Activated CD4-positive, alpha-beta T cell treated with anti-CD3 and anti-CD28 coated beads, Interleukin-2, Interleukin-4, amounts not matched to agents 100 ng/mL and 50 ng/mL, durations not matched to agents 16 hours and 8 hours (primary cell): ENCODE measurements at regions not wholly inside any gene's neighbourhood (a gene's known extent, or its start where the extent isn't known, plus 50 kb on each side); places are given as distances from the start of the nearest gene placed in this dataset.

Experiments
- DNase-seq: peaks from one replicate; pipeline ENCODE4 v3.0.0-alpha.2; 2020; ENCODE audit warnings: low spot score

GRCh38 chr3:27943106-27943505 is 221.0 kb upstream of the EOMES start:
- no peak for DNase-seq

- no peak for DNase-seq
Observed at GRCh38 chr3:27945229-27945628, 223.1 kb upstream of the EOMES start.

- peak; percentile 14 for DNase-seq
Observed at GRCh38 chr3:27960133-27960532, 238.0 kb upstream of the EOMES start.

- DNase-seq: no peak
Observed at GRCh38 chr3:27963519-27963918, 241.4 kb upstream of the EOMES start.

GRCh38 chr3:27971600-27971999 is 249.5 kb upstream of the EOMES start:
- no peak for DNase-seq

GRCh38 chr3:27976933-27977332 is 254.8 kb upstream of the EOMES start:
- DNase-seq: peak; percentile 11

- no peak for DNase-seq
Observed at GRCh38 chr3:27978440-27978839, 256.3 kb upstream of the EOMES start.

- DNase-seq: no peak
Observed at GRCh38 chr3:27985369-27986035, 255.9 kb upstream of the CMC1 start.

- DNase-seq: no peak
Observed at GRCh38 chr3:27986234-27986879, 255.1 kb upstream of the CMC1 start.

- no peak for DNase-seq
Observed at GRCh38 chr3:27990324-27990723, 251.1 kb upstream of the CMC1 start.

- DNase-seq: no peak
Observed at GRCh38 chr3:27990837-27991236, 250.6 kb upstream of the CMC1 start.

- DNase-seq: no peak
Observed at GRCh38 chr3:27993051-27993450, 248.4 kb upstream of the CMC1 start.

- no peak for DNase-seq
Observed at GRCh38 chr3:28000608-28001007, 240.8 kb upstream of the CMC1 start.

GRCh38 chr3:28008235-28008634 is 233.2 kb upstream of the CMC1 start:
- no peak for DNase-seq

GRCh38 chr3:28012830-28013229 is 228.6 kb upstream of the CMC1 start:
- no peak for DNase-seq

- no peak for DNase-seq
Observed at GRCh38 chr3:28013864-28014473, 227.4 kb upstream of the CMC1 start.

- no peak for DNase-seq
Observed at GRCh38 chr3:28018925-28019718, 222.3 kb upstream of the CMC1 start.

- peak; percentile 17 for DNase-seq
Observed at GRCh38 chr3:28019740-28020139, 221.7 kb upstream of the CMC1 start.

GRCh38 chr3:28022916-28023315 is 218.5 kb upstream of the CMC1 start:
- no peak for DNase-seq

GRCh38 chr3:28028554-28028953 is 212.9 kb upstream of the CMC1 start:
- DNase-seq: no peak

- no peak for DNase-seq
Observed at GRCh38 chr3:28033059-28033784, 208.2 kb upstream of the CMC1 start.
